ENCODE measurements at regions not wholly inside any gene's neighbourhood (a gene's known extent, or its start where the extent isn't known, plus 50 kb on each side); places are given as distances from the start of the nearest gene placed in this dataset.
A peak's percentile ranks its signal among the peaks of the same experiment; 100 is the strongest.

DNA sequence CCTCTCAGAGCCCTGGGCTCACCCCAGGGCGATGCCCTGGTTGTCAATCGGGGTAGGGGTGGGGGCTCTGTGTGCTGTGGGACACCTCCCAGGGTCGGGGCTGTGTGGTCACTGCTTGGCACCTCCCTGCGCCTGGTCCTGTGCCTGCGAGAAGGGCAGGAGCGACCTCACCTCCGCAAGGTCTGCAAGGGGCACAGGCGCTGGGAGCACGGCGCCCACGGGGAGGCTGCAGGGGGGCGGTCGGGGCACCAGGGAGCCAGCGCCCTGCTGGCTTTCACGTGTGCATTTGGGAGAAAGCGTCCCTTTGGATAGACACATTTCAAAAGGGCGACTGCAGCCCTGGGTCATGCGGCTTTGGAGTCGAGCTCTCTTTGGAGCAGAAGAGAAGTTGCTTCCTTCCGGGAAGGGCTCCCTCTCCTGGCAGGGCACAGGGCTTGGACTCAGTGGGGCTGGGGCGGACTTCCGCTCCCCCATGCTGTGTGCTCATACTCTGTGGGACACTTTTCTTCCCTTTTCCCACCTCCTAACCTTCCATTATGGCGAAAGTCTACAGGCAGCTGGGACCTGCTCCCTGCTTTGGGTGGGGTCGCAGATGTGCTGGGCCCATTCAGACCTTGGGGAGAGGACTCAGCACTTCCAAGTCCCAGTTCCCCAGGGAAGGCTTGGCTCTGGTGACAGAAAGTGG lies 52.9 kb upstream of the SLC28A3 start:
- TF ChIP-seq, protein P1, sequence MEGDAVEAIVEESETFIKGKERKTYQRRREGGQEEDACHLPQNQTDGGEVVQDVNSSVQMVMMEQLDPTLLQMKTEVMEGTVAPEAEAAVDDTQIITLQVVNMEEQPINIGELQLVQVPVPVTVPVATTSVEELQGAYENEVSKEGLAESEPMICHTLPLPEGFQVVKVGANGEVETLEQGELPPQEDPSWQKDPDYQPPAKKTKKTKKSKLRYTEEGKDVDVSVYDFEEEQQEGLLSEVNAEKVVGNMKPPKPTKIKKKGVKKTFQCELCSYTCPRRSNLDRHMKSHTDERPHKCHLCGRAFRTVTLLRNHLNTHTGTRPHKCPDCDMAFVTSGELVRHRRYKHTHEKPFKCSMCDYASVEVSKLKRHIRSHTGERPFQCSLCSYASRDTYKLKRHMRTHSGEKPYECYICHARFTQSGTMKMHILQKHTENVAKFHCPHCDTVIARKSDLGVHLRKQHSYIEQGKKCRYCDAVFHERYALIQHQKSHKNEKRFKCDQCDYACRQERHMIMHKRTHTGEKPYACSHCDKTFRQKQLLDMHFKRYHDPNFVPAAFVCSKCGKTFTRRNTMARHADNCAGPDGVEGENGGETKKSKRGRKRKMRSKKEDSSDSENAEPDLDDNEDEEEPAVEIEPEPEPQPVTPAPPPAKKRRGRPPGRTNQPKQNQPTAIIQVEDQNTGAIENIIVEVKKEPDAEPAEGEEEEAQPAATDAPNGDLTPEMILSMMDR (IDR thresholded peaks at IDR 0.05; ENCODE audit: insufficient read depth, low read length) = no peak
- no peak for DNase-seq (ENCODE audit: low read depth)
- no peak overlapping the region for H3K4me3 ChIP-seq (ENCODE audit: low read depth, low read length)

DNA sequence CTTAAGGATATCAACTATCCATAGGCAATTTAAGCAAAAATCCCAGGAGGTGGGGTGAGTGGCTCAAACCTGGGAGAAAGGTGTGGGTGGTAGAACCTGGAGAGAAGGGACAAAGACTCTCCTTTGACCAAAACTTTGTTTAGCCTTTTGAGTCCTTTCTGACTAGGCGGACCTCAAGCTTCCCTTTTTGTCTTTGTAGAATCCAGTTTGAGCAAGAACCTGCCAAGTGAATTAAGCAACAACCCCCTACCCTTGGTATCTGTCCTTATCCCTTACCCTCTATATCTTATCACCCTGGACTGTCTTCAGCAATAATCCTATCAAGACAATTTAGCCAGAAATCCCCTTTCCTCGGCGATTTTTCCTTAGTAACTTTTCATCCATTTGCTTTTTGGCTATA lies 53.5 kb upstream of the SLC28A3 start:
- TF ChIP-seq, protein P1 (IDR thresholded peaks at IDR 0.05; ENCODE audit: insufficient read depth, low read length) = no peak
- no peak for DNase-seq (ENCODE audit: low read depth)
- H3K4me3 ChIP-seq (ENCODE audit: low read depth, low read length) = no peak overlapping the region

DNA sequence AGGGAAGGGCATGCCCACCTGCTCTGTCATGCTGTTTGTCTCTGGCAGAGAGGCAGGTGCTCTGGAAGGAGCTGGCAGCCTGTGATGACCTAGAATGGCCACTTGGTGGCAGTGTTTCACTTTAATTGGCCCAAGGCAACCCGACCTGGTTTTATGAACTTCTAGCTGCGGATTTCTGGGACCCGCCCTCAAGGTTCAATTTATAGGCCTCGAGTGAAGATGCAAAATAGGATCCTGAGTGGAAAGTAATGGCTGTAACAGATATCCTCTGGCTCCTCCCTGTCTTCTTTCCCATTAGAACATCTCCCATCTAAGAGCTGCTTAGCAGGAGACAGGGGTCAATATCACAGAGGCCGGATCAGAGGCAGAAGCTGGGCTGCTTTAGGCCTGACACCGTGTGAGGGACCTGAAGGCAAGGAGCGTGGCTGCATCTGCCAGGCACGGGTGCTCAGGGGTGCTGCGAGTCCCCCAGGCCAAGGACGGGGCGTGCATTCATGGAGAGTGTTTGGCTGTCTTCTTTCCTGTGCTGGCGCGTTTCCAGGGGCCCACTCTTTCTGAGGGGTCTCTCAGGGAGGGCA lies 56.7 kb upstream of the SLC28A3 start:
- DNase-seq (ENCODE audit: low read depth) = peak; percentile 72
- TF ChIP-seq, protein P1 (IDR thresholded peaks at IDR 0.05; ENCODE audit: insufficient read depth, low read length) = peak; percentile 90
- H3K4me3 ChIP-seq (ENCODE audit: low read depth, low read length) = no peak overlapping the region

DNA sequence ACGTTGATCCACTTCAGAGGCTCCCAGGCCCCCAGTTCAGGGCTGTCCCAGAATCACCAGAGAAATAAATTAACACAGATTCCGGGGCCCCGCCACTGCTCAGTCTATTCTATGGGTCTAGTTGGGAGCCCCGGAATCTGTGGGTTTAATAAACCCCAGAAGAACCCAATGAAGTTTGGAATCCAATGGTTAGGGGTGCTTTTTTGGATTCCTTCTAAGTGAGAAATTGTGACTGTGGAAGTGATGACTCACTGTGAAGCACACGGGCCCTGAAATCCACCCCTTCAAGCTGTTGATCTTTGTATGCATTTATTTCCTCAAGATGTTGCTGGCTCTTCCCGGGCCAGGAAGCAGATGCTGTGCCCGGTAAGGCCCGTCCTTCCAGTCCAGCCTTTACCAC lies 57.3 kb upstream of the SLC28A3 start:
- TF ChIP-seq, protein P1 (IDR thresholded peaks at IDR 0.05; ENCODE audit: insufficient read depth, low read length) = no peak
- peak; percentile 27 for DNase-seq (ENCODE audit: low read depth)
- no peak overlapping the region for H3K4me3 ChIP-seq (ENCODE audit: low read depth, low read length)

DNA sequence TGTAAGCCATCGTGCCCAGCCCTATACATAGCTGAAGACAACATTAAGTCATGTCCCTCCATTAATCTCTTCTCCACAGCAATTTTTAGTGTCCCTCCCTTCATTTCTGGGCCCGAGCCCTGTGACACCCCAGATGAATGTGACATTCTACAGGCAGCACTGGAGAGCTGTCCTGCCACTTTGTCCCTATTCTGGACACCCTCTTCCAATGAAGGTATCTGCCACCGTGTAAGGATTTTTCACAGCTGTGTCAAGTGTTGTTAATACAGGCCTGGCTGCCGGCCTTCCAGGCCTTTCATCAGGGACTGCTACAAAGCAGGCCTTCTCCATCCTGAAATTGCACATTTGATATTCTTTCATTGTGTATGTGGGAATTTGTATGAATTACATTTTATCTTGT lies 62.0 kb upstream of the SLC28A3 start:
- H3K4me3 ChIP-seq (ENCODE audit: low read depth, low read length) = no peak overlapping the region
- no peak for DNase-seq (ENCODE audit: low read depth)
- TF ChIP-seq, protein P1 (IDR thresholded peaks at IDR 0.05; ENCODE audit: insufficient read depth, low read length) = no peak

DNA sequence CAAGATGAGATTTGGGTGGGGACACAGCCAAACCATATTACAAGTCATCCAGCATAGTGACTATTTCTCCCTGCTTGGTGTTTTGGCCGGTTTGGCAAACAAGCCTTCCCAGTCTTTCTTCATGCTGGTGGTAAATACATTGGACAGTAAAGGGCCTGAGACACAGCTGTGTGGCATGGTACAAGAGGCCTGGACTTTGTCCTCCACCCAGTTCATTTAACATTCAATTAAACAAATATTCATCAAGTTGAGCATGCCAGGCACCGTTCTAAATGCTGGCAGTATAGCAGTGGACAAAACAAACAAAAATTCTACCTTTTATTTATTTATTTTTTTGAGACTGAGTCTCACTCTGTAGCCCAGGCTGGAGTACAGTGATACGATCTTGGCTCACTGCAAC lies 62.7 kb upstream of the SLC28A3 start:
- no peak overlapping the region for H3K4me3 ChIP-seq (ENCODE audit: low read depth, low read length)
- TF ChIP-seq, protein P1 (IDR thresholded peaks at IDR 0.05; ENCODE audit: insufficient read depth, low read length) = no peak
- no peak for DNase-seq (ENCODE audit: low read depth)
